B cell (primary cell): ENCODE measurements at regions not wholly inside any gene's neighbourhood (a gene's known extent, or its start where the extent isn't known, plus 50 kb on each side); places are given as distances from the start of the nearest gene placed in this dataset.

Experiments
- ATAC-seq: fragments of 200-7000 bp; cut with Tn5 transposase; one replicate; pipeline ENCODE4 v1.10.0; 2021; ENCODE audit warnings: low read depth, mild to moderate bottlenecking, moderate number of reproducible peaks, moderate library complexity
- CTCF ChIA-PET: fragments of 350-600 bp; sonication (Branson Sonifier 250); formaldehyde crosslinking; loops from one replicate; lab custom pipeline; 2021; ENCODE audit warnings: antibody characterized with exemption, inconsistent platforms; lab: Charles Lee
- POLR2A ChIA-PET: fragments of 350-600 bp; sonication (Branson Sonifier 250); formaldehyde crosslinking; loops from one replicate; lab custom pipeline; 2021; ENCODE audit warnings: antibody characterized with exemption; lab: Charles Lee
- DNase-seq: peaks from one replicate; pipeline ENCODE4 v3.0.0; 2013
- H2AFZ ChIP-seq: 2 replicates; pipeline ENCODE4 v1.6.1; 2012; ENCODE audit warnings: mild to moderate bottlenecking, low read depth, low read length; ENCODE audit not compliant: insufficient read depth, poor library complexity, severe bottlenecking
- H3K27ac ChIP-seq, 2 donors: 1 replicate in 1 of 2; 2 replicates in 1 of 2; pipeline ENCODE4 v1.5.1; 2012 to 2013; ENCODE audit warnings: low read length in 2 of 2, mild to moderate bottlenecking in 2 of 2, moderate library complexity in 1 of 2
- H3K27me3 ChIP-seq, 4 experiments: fragments of 200-600 bp in 1 of 4; sonication (generic) in 1 of 4; replicated peaks in 1 of 4; 1 replicate in 2 of 4; 2 replicates in 2 of 4; pipeline versions ENCODE4 v1.6.1 to v1.7.0; 2013 to 2016; ENCODE audit warnings: low read length in 3 of 4, mild to moderate bottlenecking in 2 of 4, mixed read lengths in 1 of 4, moderate library complexity in 1 of 4; ENCODE audit not compliant: insufficient read depth in 4 of 4, control insufficient read depth in 3 of 4; ENCODE audit errors: control extremely low read depth in 1 of 4
- H3K36me3 ChIP-seq, 2 experiments: replicated peaks in 1 of 2; 1 replicate in 1 of 2; 2 replicates in 1 of 2; pipeline versions ENCODE4 v1.6.1 to v1.7.1; 2013; ENCODE audit warnings: low read length in 1 of 2; ENCODE audit not compliant: insufficient read depth in 2 of 2, control insufficient read depth in 1 of 2; ENCODE audit errors: control extremely low read depth in 1 of 2, extremely low read depth in 1 of 2
- H3K4me1 ChIP-seq, 2 donors: fragments of 200-600 bp in 1 of 2; sonication (generic) in 1 of 2; 1 replicate in 1 of 2; 2 replicates in 1 of 2; pipeline versions ENCODE4 v1.5.1 to v1.6.1; 2013 to 2017; ENCODE audit warnings: low read length in 2 of 2; ENCODE audit not compliant: control insufficient read depth in 2 of 2, insufficient read depth in 2 of 2
- H3K4me2 ChIP-seq: replicated peaks from 2 replicates; pipeline ENCODE3; 2012; ENCODE audit warnings: mild to moderate bottlenecking, low read depth, low read length; ENCODE audit not compliant: poor library complexity, severe bottlenecking
- H3K4me3 ChIP-seq, 5 experiments: fragments of 200-600 bp in 1 of 5; sonication (generic) in 1 of 5; 1 replicate in 3 of 5; 2 replicates in 2 of 5; pipeline versions ENCODE4 v1.5.1 to v1.7.0; 2011 to 2016; ENCODE audit warnings: low read length in 4 of 5, mild to moderate bottlenecking in 4 of 5, low read depth in 2 of 5, control low read depth in 1 of 5, moderate library complexity in 1 of 5; ENCODE audit not compliant: insufficient read depth in 1 of 5; ENCODE audit errors: control extremely low read depth in 1 of 5, extremely low read depth in 1 of 5
- H3K79me2 ChIP-seq: fragments of 200-600 bp; sonication (generic); one replicate; pipeline ENCODE4 v1.6.0; 2016; ENCODE audit warnings: low read length; ENCODE audit not compliant: control insufficient read depth, insufficient read depth
- H3K9ac ChIP-seq: fragments of 200-600 bp; sonication (generic); 2 replicates; pipeline ENCODE4 v1.6.1; 2017; ENCODE audit warnings: mild to moderate bottlenecking, low read length, moderate library complexity
- H3K9me3 ChIP-seq, 3 donors: one replicate each; pipeline versions ENCODE4 v1.6.1 to v1.7.1; 2013; ENCODE audit warnings: low read length in 2 of 3; ENCODE audit not compliant: control insufficient read depth in 2 of 3, insufficient read depth in 1 of 3; ENCODE audit errors: control extremely low read depth in 1 of 3
- H4K20me1 ChIP-seq: 2 replicates; pipeline ENCODE4 v1.6.0; 2012; ENCODE audit warnings: mild to moderate bottlenecking, low read length; ENCODE audit not compliant: insufficient read depth, control insufficient read depth, poor library complexity, severe bottlenecking
- H3K27ac Mint-ChIP-seq: one replicate; pipeline ENCODE4 v1.8.0; 2021; ENCODE audit warnings: mixed read lengths
- H3K27me3 Mint-ChIP-seq: one replicate; pipeline ENCODE4 v1.8.0; 2021; ENCODE audit warnings: mixed read lengths
- H3K4me1 Mint-ChIP-seq: one replicate; pipeline ENCODE4 v1.8.0; 2021; ENCODE audit warnings: mixed read lengths
- H3K4me3 Mint-ChIP-seq: one replicate; pipeline ENCODE4 v1.8.0; 2021; ENCODE audit warnings: mixed read lengths
- H3K9me3 Mint-ChIP-seq: one replicate; pipeline ENCODE4 v1.8.0; 2022; ENCODE audit warnings: mixed read lengths; ENCODE audit not compliant: insufficient read depth
- CTCF ChIP-seq: fragments of 200-600 bp; IDR thresholded peaks from one replicate; pipeline ENCODE4 v1.8.0; 2022; ENCODE audit warnings: antibody characterized with exemption, mild to moderate bottlenecking
- EZH2 ChIP-seq: IDR thresholded peaks from 2 replicates; pipeline ENCODE4 v1.6.1; 2012; ENCODE audit warnings: borderline replicate concordance, low read depth, mild to moderate bottlenecking, moderate library complexity, low read length; ENCODE audit not compliant: insufficient read depth, poor library complexity, severe bottlenecking
- WGBS: methylation state at CpG from one replicate; pipeline ENCODE4 v1.1.5; 2013; ENCODE audit warnings: missing lambda C conversion rate; ENCODE audit not compliant: insufficient coverage; 5-methylcytosine and 5-hydroxymethylcytosine counted together
- intact Hi-C: fragments of 100-400 bp; cut with micrococcal nuclease; formaldehyde crosslinking; loops from one replicate; pipeline ENCODE4 v1.10.0; 2022

GRCh38 chr15:27642981-27643380, 456.1 kb downstream of the OCA2 start:
- Histone ChIP-seq H3K9me3 (peaks cover 0 to 13% (median 4%) of the 10 kb centered on the region in 3 donors), H3K4me3 (no peak overlapping the region), H3K4me2 (no peak overlapping the region), H3K79me2 (no peaks in the 10 kb centered on the region), H3K9ac (no peak overlapping the region), H3K36me3 (no peaks in the 10 kb centered on the region), H3K4me1 (no peaks in the 10 kb centered on the region), H3K27me3 (no peaks in the 10 kb centered on the region), H3K27ac (no peak overlapping the region), H2AFZ (no peak overlapping the region), H4K20me1 (no peaks in the 10 kb centered on the region)
- no peak overlapping the region for H3K4me3 Mint-ChIP-seq
- no peak for TF ChIP-seq CTCF
- no peak for TF ChIP-seq EZH2
- DNase-seq (no peak), ATAC-seq (no peak)
- CTCF ChIA-PET, result no interaction called here
- WGBS, result no CpG with 5 or more reads among the region's 1 CpG
- POLR2A ChIA-PET, result no interaction called here
- no peak overlapping the region for H3K27ac Mint-ChIP-seq
- H3K4me1 Mint-ChIP-seq, result no peaks in the 10 kb centered on the region
- no peaks in the 10 kb centered on the region for H3K27me3 Mint-ChIP-seq
- intact Hi-C loops, result no loop called here
- H3K9me3 Mint-ChIP-seq, result peaks cover 19% of the 10 kb centered on the region

GRCh38 chr15:27639595-27639994, 459.5 kb downstream of the OCA2 start:
- H3K4me1 Mint-ChIP-seq, result no peaks in the 10 kb centered on the region
- Histone ChIP-seq H2AFZ (no peak overlapping the region), H3K4me3 (no peak overlapping the region), H3K27ac (no peak overlapping the region), H3K36me3 (no peaks in the 10 kb centered on the region), H3K9me3 (peaks cover 1 to 13% (median 4%) of the 10 kb centered on the region in 3 donors), H3K9ac (no peak overlapping the region), H3K4me1 (no peaks in the 10 kb centered on the region), H3K79me2 (no peaks in the 10 kb centered on the region), H3K27me3 (no peaks in the 10 kb centered on the region), H3K4me2 (no peak overlapping the region), H4K20me1 (no peaks in the 10 kb centered on the region)
- intact Hi-C loops, result no loop called here
- DNase-seq (no peak), ATAC-seq (no peak)
- no peaks in the 10 kb centered on the region for H3K27me3 Mint-ChIP-seq
- CTCF ChIA-PET, result no interaction called here
- POLR2A ChIA-PET, result no interaction called here
- H3K4me3 Mint-ChIP-seq, result no peak overlapping the region
- H3K27ac Mint-ChIP-seq, result no peak overlapping the region
- H3K9me3 Mint-ChIP-seq, result peaks cover 12% of the 10 kb centered on the region
- WGBS, result 91% methylated on average over 7 of the region's 9 CpGs
- TF ChIP-seq CTCF (no peak), EZH2 (no peak)
